GM12878 (cell line): ENCODE measurements at regions not wholly inside any gene's neighbourhood (a gene's known extent, or its start where the extent isn't known, plus 50 kb on each side); places are given as distances from the start of the nearest gene placed in this dataset.

Source experiments
- ATAC-seq: fragments of 200-7000 bp; cut with Tn5 transposase; 3 replicates; pipeline ENCODE4 v1.9.1; 2020; ENCODE audit warnings: mild to moderate bottlenecking, moderate library complexity
- BruUV-seq: library from RNA; stranded (reverse); fragments of 400-500 nt; replicated peaks from 2 replicates; lab custom pipeline; 2021; lab: Mats Ljungman, UMichigan
- CTCF ChIA-PET: fragments of 300-600 bp; sonication (Branson Sonifier 250); formaldehyde crosslinking; extraction: SDS; loops from one replicate; lab custom pipeline; 2021; ENCODE audit warnings: inconsistent platforms; lab: Yijun Ruan, JAX
- POLR2A ChIA-PET: fragments of 350-600 bp; formaldehyde crosslinking; extraction: SDS; loops from one replicate; lab custom pipeline; 2021; ENCODE audit warnings: inconsistent platforms; lab: Charles Lee
- RAD21 ChIA-PET: fragments of 300-600 bp; sonication (Branson Sonifier 250); formaldehyde crosslinking; loops from one replicate; lab custom pipeline; 2023; ENCODE audit warnings: antibody characterized with exemption; ENCODE audit not compliant: unreplicated experiment; lab: Charles Lee
- SMC1A ChIA-PET: fragments of 300-600 bp; sonication (Branson Sonifier 250); formaldehyde crosslinking; loops from one replicate; lab custom pipeline; 2023; ENCODE audit not compliant: unreplicated experiment, uncharacterized antibody; lab: Charles Lee
- DNase-seq: peaks from one replicate; pipeline ENCODE4 v3.0.0-alpha.2; 2011; ENCODE audit warnings: low read depth, low spot score
- FAIRE-seq: peaks from 3 replicates; lab custom pipeline; 2011; peaks lifted over from hg19 to GRCh38; lab: Jason Lieb, UNC
- H2AFZ ChIP-seq: 2 replicates; pipeline ENCODE4 v1.6.0; 2011; ENCODE audit warnings: low read depth, low read length, control low read depth; ENCODE audit not compliant: control insufficient read depth
- H3K27ac ChIP-seq: 2 replicates; pipeline ENCODE4 v1.5.1; 2011; ENCODE audit warnings: control low read depth; ENCODE audit not compliant: control insufficient read depth, insufficient read depth
- H3K27me3 ChIP-seq, 2 experiments: replicated peaks in 1 of 2; 2 replicates each; pipeline versions ENCODE4 v1.6.0 to v1.6.1; 2011; ENCODE audit warnings: low read length in 1 of 2; ENCODE audit not compliant: control insufficient read depth in 2 of 2, insufficient read depth in 2 of 2
- H3K36me3 ChIP-seq, 2 experiments: 2 replicates each; pipeline ENCODE4 v1.5.1; 2011; ENCODE audit warnings: low read length in 1 of 2; ENCODE audit not compliant: control insufficient read depth in 2 of 2, insufficient read depth in 2 of 2
- H3K4me1 ChIP-seq: 2 replicates; pipeline ENCODE4 v1.6.1; 2011; ENCODE audit warnings: mild to moderate bottlenecking, low read length, moderate library complexity, mixed read lengths; ENCODE audit not compliant: control insufficient read depth, insufficient read depth
- H3K4me2 ChIP-seq: 2 replicates; pipeline ENCODE4 v1.6.0; 2011; ENCODE audit warnings: control low read depth; ENCODE audit not compliant: control insufficient read depth, insufficient read depth
- H3K4me3 ChIP-seq: fragments of 200-600 bp; sonication (generic); 2 replicates; pipeline ENCODE4 v1.5.1; 2016
- H3K79me2 ChIP-seq: 2 replicates; pipeline ENCODE4 v1.6.0; 2011; ENCODE audit warnings: low read length; ENCODE audit not compliant: control insufficient read depth, insufficient read depth
- H3K9ac ChIP-seq: 2 replicates; pipeline ENCODE4 v1.8.0; 2011; ENCODE audit warnings: low read length, control low read depth, mixed read lengths; ENCODE audit not compliant: control insufficient read depth, insufficient read depth
- H3K9me3 ChIP-seq: replicated peaks from 3 replicates; pipeline ENCODE4 v1.5.1; 2011; ENCODE audit warnings: mild to moderate bottlenecking, low read length; ENCODE audit not compliant: control insufficient read depth, insufficient read depth
- H4K20me1 ChIP-seq: 2 replicates; pipeline ENCODE4 v1.6.0; 2011; ENCODE audit not compliant: control insufficient read depth, insufficient read depth
- BCL3 ChIP-seq: IDR thresholded peaks from 2 replicates; pipeline ENCODE4 v1.6.1; 2011; ENCODE audit warnings: borderline replicate concordance, low read depth, mild to moderate bottlenecking, moderate library complexity, low read length; ENCODE audit not compliant: insufficient read depth, poor library complexity, severe bottlenecking
- BMI1 ChIP-seq: fragments of 450-650 bp; IDR thresholded peaks from 2 replicates; pipeline ENCODE4 v1.6.1; 2016; ENCODE audit warnings: mild to moderate bottlenecking, moderate library complexity, borderline replicate concordance
- BRCA1 ChIP-seq: IDR thresholded peaks from 2 replicates; pipeline ENCODE4 v1.6.1; 2011; ENCODE audit warnings: low read depth, low read length, improper control_type of control experiment
- CHD4 ChIP-seq: fragments of 200-600 bp; sonication (generic); IDR thresholded peaks from 2 replicates; pipeline ENCODE4 v1.6.1; 2016; ENCODE audit warnings: mild to moderate bottlenecking
- CUX1 ChIP-seq: IDR thresholded peaks from 2 replicates; pipeline ENCODE4 v1.6.1; 2012; ENCODE audit warnings: improper control_type of control experiment, low read depth, low read length; ENCODE audit not compliant: insufficient replicate concordance
- IRF5 ChIP-seq: fragments of 450-650 bp; IDR thresholded peaks from 2 replicates; pipeline ENCODE4 v1.6.1; 2017; ENCODE audit warnings: borderline replicate concordance
- JUNB ChIP-seq: IDR thresholded peaks from 2 replicates; pipeline ENCODE4 v1.6.1; 2016; ENCODE audit warnings: antibody characterized with exemption, mild to moderate bottlenecking
- MTA2 ChIP-seq: fragments of 450-650 bp; IDR thresholded peaks from 2 replicates; pipeline ENCODE4 v1.6.1; 2016; ENCODE audit warnings: low read depth, mild to moderate bottlenecking, moderate library complexity
- NR2C2 ChIP-seq: IDR thresholded peaks from 2 replicates; pipeline ENCODE4 v1.6.1; 2011; ENCODE audit warnings: borderline replicate concordance, low read depth; ENCODE audit not compliant: control insufficient read depth, insufficient read length
- RB1 ChIP-seq: fragments of 450-650 bp; formaldehyde crosslinking; IDR thresholded peaks from 2 replicates; pipeline ENCODE4 v1.6.1; 2017; ENCODE audit warnings: mild to moderate bottlenecking, borderline replicate concordance
- SMAD5 ChIP-seq: IDR thresholded peaks from 2 replicates; pipeline ENCODE4 v1.6.1; 2016; ENCODE audit warnings: antibody characterized with exemption, low read depth
- TBL1XR1 ChIP-seq: IDR thresholded peaks from 2 replicates; pipeline ENCODE4 v1.6.1; 2012; ENCODE audit warnings: low read depth, low read length, improper control_type of control experiment
- YY1 ChIP-seq: IDR thresholded peaks from 2 replicates; pipeline ENCODE4 v1.6.1; 2011; ENCODE audit warnings: low read depth, mild to moderate bottlenecking, low read length
- ZBED1 ChIP-seq: IDR thresholded peaks from 2 replicates; pipeline ENCODE4 v1.6.1; 2016; ENCODE audit warnings: borderline replicate concordance
- WGBS: methylation state at CpG from one replicate; pipeline ENCODE4 v1.1.6; 2016; ENCODE audit warnings: low lambda C conversion rate; ENCODE audit not compliant: insufficient replicate concordance, insufficient coverage; ENCODE audit errors: missing lambda C conversion rate; 5-methylcytosine and 5-hydroxymethylcytosine counted together
- in situ Hi-C: fragments of 300-500 bp; cut with MboI; formaldehyde crosslinking; loops from 9 replicates; pipeline ENCODE4 v1.14.3; 2018; ENCODE audit warnings: mixed read lengths
- intact Hi-C: fragments of 100-400 bp; cut with micrococcal nuclease; formaldehyde crosslinking; loops from one replicate; pipeline ENCODE4 v1.14.2; 2022; ENCODE audit not compliant: unreplicated experiment

GRCh38 chr2:22189893-22190480, 1066.2 kb downstream of the TDRD15 start (continued):
- TF ChIP-seq CUX1 (no peak), BRCA1 (no peak), MTA2 (no peak), SMAD5 (no peak), TBL1XR1 (no peak), NR2C2 (no peak)

GRCh38 chr2:22194218-22194617, 1070.5 kb downstream of the TDRD15 start:
- Histone ChIP-seq H3K27me3 (no peaks in the 10 kb centered on the region), H3K4me3 (no peak overlapping the region), H3K27ac (no peak overlapping the region), H3K79me2 (no peaks in the 10 kb centered on the region), H3K9ac (no peak overlapping the region), H3K4me1 (no peaks in the 10 kb centered on the region), H3K36me3 (no peaks in the 10 kb centered on the region), H2AFZ (no peak overlapping the region), H4K20me1 (no peaks in the 10 kb centered on the region), H3K4me2 (no peak overlapping the region), H3K9me3 (no peaks in the 10 kb centered on the region)
- no peak for DNase-seq
- BruUV-seq, result no TSS peak
- WGBS, result 33% methylated on average over 1 of the region's 1 CpG
- RAD21 ChIA-PET, result no interaction called here
- FAIRE-seq, result no peak
- POLR2A ChIA-PET, result no interaction called here
- CTCF ChIA-PET, result no interaction called here
- TF ChIP-seq CHD4 (no peak), IRF5 (no peak), ZBED1 (no peak), BMI1 (no peak), BCL3 (no peak), RB1 (no peak), JUNB (no peak), YY1 (no peak)
- SMC1A ChIA-PET, result no interaction called here
- no peak for ATAC-seq
- in situ Hi-C loops, result no loop called here
- intact Hi-C loops, result no loop called here
